GM23248 (cell line): ENCODE measurements at regions not wholly inside any gene's neighbourhood (a gene's known extent, or its start where the extent isn't known, plus 50 kb on each side); places are given as distances from the start of the nearest gene placed in this dataset.

Source experiments
- DNase-seq: peaks from one replicate; pipeline ENCODE4 v3.0.0-alpha.2; 2015
- H2AFZ ChIP-seq: fragments of 200-600 bp; sonication (generic); 2 replicates; pipeline ENCODE4 v1.6.1; 2016; ENCODE audit warnings: antibody characterized with exemption
- H3F3A ChIP-seq: fragments of 200-600 bp; sonication (generic); 2 replicates; pipeline ENCODE4 v1.6.1; 2016; ENCODE audit warnings: mild to moderate bottlenecking, antibody characterized with exemption, mixed run types; ENCODE audit not compliant: insufficient read depth
- H3K27ac ChIP-seq: fragments of 200-600 bp; sonication (generic); 2 replicates; pipeline ENCODE4 v1.5.1; 2016; ENCODE audit warnings: mild to moderate bottlenecking
- H3K27me3 ChIP-seq: fragments of 200-600 bp; sonication (generic); replicated peaks from 2 replicates; pipeline ENCODE4 v1.6.1; 2016; ENCODE audit warnings: mild to moderate bottlenecking; ENCODE audit not compliant: insufficient read depth
- H3K36me3 ChIP-seq: fragments of 200-600 bp; sonication (generic); 2 replicates; pipeline ENCODE4 v1.6.1; 2016; ENCODE audit warnings: low read depth, mild to moderate bottlenecking
- H3K4me1 ChIP-seq: fragments of 200-600 bp; sonication (generic); 2 replicates; pipeline ENCODE4 v1.6.1; 2016; ENCODE audit warnings: mild to moderate bottlenecking; ENCODE audit not compliant: insufficient read depth
- H3K4me2 ChIP-seq: fragments of 200-600 bp; sonication (generic); one replicate; pipeline ENCODE4 v1.6.1; 2016; ENCODE audit warnings: mild to moderate bottlenecking; ENCODE audit not compliant: unreplicated experiment
- H3K4me3 ChIP-seq: fragments of 200-600 bp; sonication (generic); 2 replicates; pipeline ENCODE4 v1.5.1; 2016; ENCODE audit warnings: mild to moderate bottlenecking
- H3K79me2 ChIP-seq: fragments of 200-600 bp; sonication (generic); 2 replicates; pipeline ENCODE4 v1.6.1; 2016; ENCODE audit warnings: mild to moderate bottlenecking; ENCODE audit not compliant: insufficient read depth
- H3K9ac ChIP-seq: fragments of 200-600 bp; sonication (generic); 2 replicates; pipeline ENCODE4 v1.6.1; 2016; ENCODE audit warnings: mild to moderate bottlenecking
- H3K9me2 ChIP-seq: fragments of 200-600 bp; sonication (generic); 2 replicates; pipeline ENCODE4 v1.6.1; 2016; ENCODE audit warnings: mixed run types, mild to moderate bottlenecking, moderate library complexity; ENCODE audit not compliant: insufficient read depth
- H3K9me3 ChIP-seq: fragments of 200-600 bp; sonication (generic); one replicate; pipeline ENCODE4 v1.6.1; 2017; ENCODE audit warnings: low read depth
- H4K20me1 ChIP-seq: fragments of 200-600 bp; sonication (generic); 2 replicates; pipeline ENCODE4 v1.6.0; 2016; ENCODE audit not compliant: insufficient read depth
- EZH2 ChIP-seq: fragments of 200-600 bp; sonication (generic); IDR thresholded peaks from 2 replicates; pipeline ENCODE4 v1.6.1; 2018; ENCODE audit warnings: antibody characterized with exemption, mild to moderate bottlenecking; ENCODE audit not compliant: insufficient read depth, poor library complexity, severe bottlenecking
- EZH2phosphoT487 ChIP-seq: fragments of 200-600 bp; sonication (generic); IDR thresholded peaks from 2 replicates; pipeline ENCODE4 v1.6.1; 2018; ENCODE audit warnings: antibody characterized with exemption, moderate library complexity, mild to moderate bottlenecking, low read depth; ENCODE audit not compliant: insufficient read depth
- WGBS, 2 experiments: methylation state at CpG; one replicate each; pipeline ENCODE4 v1.1.6; 2015 to 2017; ENCODE audit warnings: low lambda C conversion rate in 2 of 2, low coverage in 1 of 2; ENCODE audit errors: missing lambda C conversion rate in 2 of 2; 5-methylcytosine and 5-hydroxymethylcytosine counted together
- in situ Hi-C: fragments of 300-500 bp; cut with MboI; formaldehyde crosslinking; loops from 2 replicates; pipeline ENCODE4 v1.15.0; 2020

- Histone ChIP-seq H3K36me3 (no peaks in the 10 kb centered on the region), H3K4me3 (no peak overlapping the region), H3F3A (no peaks in the 10 kb centered on the region), H3K79me2 (no peaks in the 10 kb centered on the region), H3K9me3 (no peaks in the 10 kb centered on the region), H2AFZ (no peak overlapping the region), H3K27me3 (peaks cover 56% of the 10 kb centered on the region), H3K9ac (no peak overlapping the region), H4K20me1 (no peaks in the 10 kb centered on the region), H3K27ac (no peak overlapping the region), H3K9me2 (no peaks in the 10 kb centered on the region), H3K4me1 (no peaks in the 10 kb centered on the region), H3K4me2 (no peak overlapping the region)
- no peak for DNase-seq
- in situ Hi-C loops, result no loop called here
- 75 to 80% methylated on average over 11 of the region's 11 CpGs for WGBS, 2 experiments
- no peak for TF ChIP-seq EZH2phosphoT487
- TF ChIP-seq EZH2, result no peak
Measured at GRCh38 chr12:94872007-94872653, 131.4 kb downstream of the NDUFA12 start.

- Histone ChIP-seq H2AFZ (no peak overlapping the region), H3K4me3 (no peak overlapping the region), H3F3A (no peaks in the 10 kb centered on the region), H3K4me1 (no peaks in the 10 kb centered on the region), H3K27ac (no peak overlapping the region), H3K9ac (no peak overlapping the region), H3K4me2 (no peak overlapping the region), H3K9me2 (no peaks in the 10 kb centered on the region), H3K36me3 (no peaks in the 10 kb centered on the region), H3K27me3 (peaks cover 50% of the 10 kb centered on the region), H3K79me2 (no peaks in the 10 kb centered on the region), H4K20me1 (no peaks in the 10 kb centered on the region), H3K9me3 (no peaks in the 10 kb centered on the region)
- 74 to 77% methylated on average over 5 of the region's 5 CpGs for WGBS, 2 experiments
- no peak for TF ChIP-seq EZH2
- TF ChIP-seq EZH2phosphoT487, result no peak
- in situ Hi-C loops, result no loop called here
- DNase-seq, result no peak
Measured at GRCh38 chr12:94870511-94870910, 133.0 kb downstream of the NDUFA12 start.

GRCh38 chr12:94868161-94868560, 135.3 kb downstream of the NDUFA12 start:
- Histone ChIP-seq H3K79me2 (no peaks in the 10 kb centered on the region), H2AFZ (no peak overlapping the region), H3K9me3 (no peaks in the 10 kb centered on the region), H3K27me3 (peaks cover 40% of the 10 kb centered on the region), H3K36me3 (no peaks in the 10 kb centered on the region), H3K27ac (no peak overlapping the region), H3K9me2 (no peaks in the 10 kb centered on the region), H3K9ac (no peak overlapping the region), H3F3A (no peaks in the 10 kb centered on the region), H3K4me2 (no peak overlapping the region), H3K4me1 (no peaks in the 10 kb centered on the region), H3K4me3 (no peak overlapping the region), H4K20me1 (no peaks in the 10 kb centered on the region)
- WGBS, 2 experiments, result 83 to 85% methylated on average over 2 of the region's 2 CpGs
- no peak for DNase-seq
- TF ChIP-seq EZH2 (no peak), EZH2phosphoT487 (no peak)
- in situ Hi-C loops, result no loop called here

GRCh38 chr12:94867066-94867855, 136.2 kb downstream of the NDUFA12 start:
- H3K79me2 ChIP-seq, result no peaks in the 10 kb centered on the region
- no peak overlapping the region for H3K27ac ChIP-seq
- H3K9ac ChIP-seq, result no peak overlapping the region
- 61% methylated on average over 5 of the region's 5 CpGs for WGBS, 2 experiments
- no peaks in the 10 kb centered on the region for H4K20me1 ChIP-seq
- H3K36me3 ChIP-seq, result no peaks in the 10 kb centered on the region
- H3K27me3 ChIP-seq, result peaks cover 38% of the 10 kb centered on the region
- no peak overlapping the region for H3K4me2 ChIP-seq
- no peak overlapping the region for H2AFZ ChIP-seq
- TF ChIP-seq EZH2 (no peak), EZH2phosphoT487 (no peak)
- no peak overlapping the region for H3K4me3 ChIP-seq
- in situ Hi-C loops, result no loop called here
- H3K9me2 ChIP-seq, result no peaks in the 10 kb centered on the region
- no peaks in the 10 kb centered on the region for H3F3A ChIP-seq
- no peak for DNase-seq
- no peaks in the 10 kb centered on the region for H3K4me1 ChIP-seq
- H3K9me3 ChIP-seq, result no peaks in the 10 kb centered on the region
